K562 (cell line): ENCODE measurements at regions not wholly inside any gene's neighbourhood (a gene's known extent, or its start where the extent isn't known, plus 50 kb on each side); places are given as distances from the start of the nearest gene placed in this dataset.

Experiments
- ATAC-seq: fragments of 200-7000 bp; cut with Tn5 transposase; 3 replicates; pipeline ENCODE4 v1.9.1; 2020; ENCODE audit warnings: moderate library complexity
- BruUV-seq: library from RNA; stranded (reverse); fragments of 400-500 nt; replicated peaks from 2 replicates; lab custom pipeline; 2021; lab: Mats Ljungman, UMichigan
- CTCF ChIA-PET: fragments of 300-600 bp; formaldehyde crosslinking; extraction: SDS; loops from one replicate; lab custom pipeline; 2021; ENCODE audit warnings: low intra/inter-chr PET ratio; lab: Yijun Ruan, JAX
- POLR2A ChIA-PET: fragments of 300-600, 350-650 bp; sonication (Branson Sonifier 250); formaldehyde crosslinking; extraction: SDS; loops from one replicate; lab custom pipeline; 2021; ENCODE audit warnings: antibody characterized with exemption, inconsistent platforms; lab: Yijun Ruan, JAX
- DNase-seq, 4 experiments: peaks; one replicate each; pipeline versions ENCODE4 v3.0.0 to v3.0.0-alpha.2; 2011 to 2018; ENCODE audit warnings: low spot score in 3 of 4, mixed read lengths in 3 of 4; ENCODE audit errors: extremely low read depth in 1 of 4
- FAIRE-seq: peaks from 2 replicates; lab custom pipeline; 2011; peaks lifted over from hg19 to GRCh38; lab: Jason Lieb, UNC
- H2AFZ ChIP-seq: 2 replicates; pipeline ENCODE4 v1.6.0; 2011; ENCODE audit warnings: low read depth, low read length, control low read depth, inconsistent platforms
- H3K27ac ChIP-seq: fragments of 200-600 bp; 3 replicates; pipeline ENCODE4 v1.8.0; 2011; ENCODE audit warnings: low read depth, mild to moderate bottlenecking, control low read depth, inconsistent platforms, low read length, moderate library complexity, mixed read lengths; ENCODE audit errors: extremely low read depth
- H3K27me3 ChIP-seq, 2 experiments: fragments of 300-600 bp in 1 of 2; 2 replicates in 1 of 2; 3 replicates in 1 of 2; pipeline versions ENCODE4 v1.6.0 to v1.8.0; 2011; ENCODE audit warnings: inconsistent platforms in 2 of 2, low read length in 2 of 2, mild to moderate bottlenecking in 1 of 2, mixed read lengths in 1 of 2, moderate library complexity in 1 of 2; ENCODE audit not compliant: control insufficient read depth in 2 of 2, insufficient read depth in 2 of 2
- H3K36me3 ChIP-seq: fragments of 300-600 bp; 3 replicates; pipeline ENCODE4 v1.8.0; 2011; ENCODE audit warnings: mild to moderate bottlenecking, low read length, inconsistent platforms; ENCODE audit not compliant: control insufficient read depth, insufficient read depth
- H3K4me1 ChIP-seq, 2 experiments: fragments of 200-600 bp in 1 of 2; replicated peaks in 1 of 2; 2 replicates in 1 of 2; 3 replicates in 1 of 2; pipeline versions ENCODE4 v1.5.1 to v1.8.0; 2011; ENCODE audit warnings: inconsistent platforms in 2 of 2, low read length in 2 of 2, mild to moderate bottlenecking in 1 of 2, mixed read lengths in 1 of 2, moderate library complexity in 1 of 2; ENCODE audit not compliant: control insufficient read depth in 2 of 2, insufficient read depth in 2 of 2
- H3K4me2 ChIP-seq: 2 replicates; pipeline ENCODE4 v1.6.1; 2011; ENCODE audit warnings: low read length, control low read depth, inconsistent platforms, mixed read lengths; ENCODE audit not compliant: insufficient read depth
- H3K4me3 ChIP-seq: fragments of 200-600 bp; sonication (generic), shearing (Covaris generic); 2 replicates; pipeline ENCODE4 v1.5.1; 2016; ENCODE audit warnings: control low read depth, inconsistent platforms
- H3K79me2 ChIP-seq: fragments of 200-600 bp; 3 replicates; pipeline ENCODE4 v1.8.0; 2011; ENCODE audit warnings: low read length, inconsistent platforms; ENCODE audit not compliant: control insufficient read depth, insufficient read depth
- H3K9ac ChIP-seq, 2 experiments: 2 replicates each; pipeline versions ENCODE4 v1.6.0 to v1.6.1; 2011; ENCODE audit warnings: low read depth in 2 of 2, low read length in 2 of 2, control low read depth in 1 of 2, inconsistent platforms in 1 of 2, mild to moderate bottlenecking in 1 of 2, mixed read lengths in 1 of 2; ENCODE audit not compliant: insufficient read depth in 1 of 2
- H3K9me1 ChIP-seq: one replicate; pipeline ENCODE4 v1.6.0; 2011; ENCODE audit warnings: inconsistent platforms, mild to moderate bottlenecking, low read length, moderate library complexity; ENCODE audit not compliant: control insufficient read depth, insufficient read depth
- H3K9me3 ChIP-seq: replicated peaks from 2 replicates; pipeline ENCODE4 v1.5.1; 2011; ENCODE audit warnings: low read depth, low read length, inconsistent platforms; ENCODE audit not compliant: control insufficient read depth, insufficient read depth
- H4K20me1 ChIP-seq: replicated peaks from 2 replicates; pipeline ENCODE4 v1.6.1; 2011; ENCODE audit warnings: low read length, inconsistent platforms, mixed read lengths; ENCODE audit not compliant: control insufficient read depth, insufficient read depth
- BHLHE40 ChIP-seq: IDR thresholded peaks from 2 replicates; pipeline ENCODE4 v1.6.1; 2011; ENCODE audit warnings: low read length, improper control_type of control experiment
- DIDO1 ChIP-seq: fragments of 450-650 bp; IDR thresholded peaks from 2 replicates; pipeline ENCODE4 v1.6.1; 2016; ENCODE audit warnings: low read depth, missing biosample characterization, missing genetic modification characterization
- DMBX1 ChIP-seq: fragments of 250-450 bp; sonication (Bioruptor Pico); IDR thresholded peaks from 2 replicates; pipeline ENCODE4 v1.8.0; 2022; ENCODE audit warnings: inconsistent platforms, mild to moderate bottlenecking, moderate library complexity, borderline replicate concordance
- ELF4 ChIP-seq: fragments of 450-650 bp; formaldehyde crosslinking; IDR thresholded peaks from 2 replicates; pipeline ENCODE4 v1.4.0; 2022; ENCODE audit warnings: missing genetic modification characterization
- HDAC6 ChIP-seq: IDR thresholded peaks from 2 replicates; pipeline ENCODE4 v1.6.1; 2012; ENCODE audit warnings: low read depth, mild to moderate bottlenecking, control low read depth, inconsistent platforms, low read length, moderate library complexity
- HIVEP1 ChIP-seq: fragments of 250-450 bp; sonication (Bioruptor Pico); IDR thresholded peaks from 2 replicates; pipeline ENCODE4 v1.4.0; 2020; ENCODE audit warnings: mild to moderate bottlenecking
- JUNB ChIP-seq: fragments of 450-650 bp; formaldehyde crosslinking; conservative IDR thresholded peaks from 2 replicates; pipeline ENCODE4 v1.4.0; 2020; ENCODE audit warnings: mild to moderate bottlenecking
- KDM1A ChIP-seq, 2 experiments: fragments of 450-650 bp; IDR thresholded peaks; 2 replicates each; pipeline ENCODE4 v1.6.1; 2016; ENCODE audit warnings: mild to moderate bottlenecking in 2 of 2
- MCM7 ChIP-seq, 2 experiments: fragments of 450-650 bp; IDR thresholded peaks; 2 replicates each; pipeline ENCODE4 v1.6.1; 2016 to 2018
- NR2C2 ChIP-seq, 2 experiments: fragments of 200-800 bp in 1 of 2; sonication (Bioruptor generic) in 1 of 2; sonication (generic) in 1 of 2; formaldehyde crosslinking in 1 of 2; IDR thresholded peaks; 2 replicates each; pipeline versions ENCODE4 v1.6.1 to v1.8.0; 2016 to 2022; ENCODE audit warnings: mild to moderate bottlenecking in 1 of 2, missing compliant biosample characterization in 1 of 2, missing genetic modification characterization in 1 of 2, missing genetic modification reagents in 1 of 2
- RFX7 ChIP-seq: fragments of 250-450 bp; sonication (Bioruptor Pico); IDR thresholded peaks from 2 replicates; pipeline ENCODE4 v1.5.1; 2021; ENCODE audit warnings: mild to moderate bottlenecking
- SIX5 ChIP-seq, 2 experiments: IDR thresholded peaks; 2 replicates each; pipeline ENCODE4 v1.6.1; 2011; ENCODE audit warnings: low read length in 2 of 2, borderline replicate concordance in 1 of 2, low read depth in 1 of 2, mild to moderate bottlenecking in 1 of 2, moderate library complexity in 1 of 2; ENCODE audit not compliant: insufficient read depth in 1 of 2
- STAT5B ChIP-seq: fragments of 250-450 bp; sonication (Bioruptor Pico); IDR thresholded peaks from 2 replicates; pipeline ENCODE4 v1.8.0; 2021; ENCODE audit warnings: mild to moderate bottlenecking, inconsistent platforms
- WHSC1 ChIP-seq: IDR thresholded peaks from one replicate; pipeline ENCODE4 v1.6.1; 2012; ENCODE audit warnings: low read length, control low read depth, inconsistent platforms
- ZNF197 ChIP-seq: fragments of 200-800 bp; sonication (Bioruptor generic); IDR thresholded peaks from 2 replicates; pipeline ENCODE4 v1.6.1; 2016; ENCODE audit warnings: low read depth, missing genetic modification characterization, missing compliant biosample characterization
- ZNF23 ChIP-seq: fragments of 250-450 bp; sonication (Bioruptor Pico); IDR thresholded peaks from 2 replicates; pipeline ENCODE4 v1.4.0; 2020; ENCODE audit warnings: mild to moderate bottlenecking
- ZNF75A ChIP-seq: fragments of 450-650 bp; formaldehyde crosslinking; IDR thresholded peaks from 2 replicates; pipeline ENCODE4 v1.4.0; 2020; ENCODE audit warnings: mild to moderate bottlenecking
- WGBS: fragments of 100-300 bp; shearing (Covaris generic); methylation state at CpG from one replicate; pipeline ENCODE4 v1.1.6; 2016; ENCODE audit warnings: low coverage, mixed read lengths; ENCODE audit not compliant: insufficient coverage; ENCODE audit errors: missing lambda C conversion rate; 5-methylcytosine and 5-hydroxymethylcytosine counted together
- in situ Hi-C: fragments of 300-500 bp; cut with MboI; formaldehyde crosslinking; loops from 4 replicates; pipeline ENCODE4 v1.15.0; 2018; ENCODE audit warnings: inconsistent platforms, mixed read lengths
- intact Hi-C: fragments of 100-400 bp; cut with micrococcal nuclease; formaldehyde crosslinking; loops from 2 replicates; pipeline ENCODE4 v1.14.2; 2022
- TF ChIP-seq, protein P1 (sequence below): sonication (generic); formaldehyde crosslinking; IDR thresholded peaks from 2 replicates; pipeline ENCODE4 v1.9.0; 2022; ENCODE audit warnings: mild to moderate bottlenecking, missing genetic modification reagents
- TF ChIP-seq, protein P2 (sequence below): sonication (generic); formaldehyde crosslinking; IDR thresholded peaks from 2 replicates; pipeline ENCODE4 v1.8.0; 2022; ENCODE audit warnings: mild to moderate bottlenecking, missing genetic modification reagents

DNA sequence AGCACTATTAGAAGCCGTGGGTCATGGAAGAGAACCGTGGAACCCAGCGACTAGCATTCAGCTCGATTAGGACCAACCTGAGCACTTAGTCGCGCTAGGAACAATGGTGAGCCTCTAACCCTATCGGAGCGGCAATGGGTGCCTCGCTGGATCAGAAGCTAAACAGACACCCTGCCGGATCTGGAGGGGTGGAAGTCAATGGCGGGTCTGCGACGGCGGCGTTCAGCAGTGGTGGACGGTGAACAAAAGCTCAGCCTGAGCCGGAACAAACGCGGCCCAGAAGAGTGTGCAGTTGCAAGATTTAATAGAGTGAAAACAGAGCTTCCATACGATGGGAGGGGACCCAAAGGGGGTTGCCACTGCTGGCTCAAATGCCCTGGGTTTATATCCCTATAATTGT is 391.8 kb upstream of the DDI1 start:
- under 1% methylated on average over 20 of the region's 20 CpGs for WGBS
- no peak for TF ChIP-seq MCM7 (IDR thresholded peaks at IDR 0.05)
- TF ChIP-seq, protein P1, sequence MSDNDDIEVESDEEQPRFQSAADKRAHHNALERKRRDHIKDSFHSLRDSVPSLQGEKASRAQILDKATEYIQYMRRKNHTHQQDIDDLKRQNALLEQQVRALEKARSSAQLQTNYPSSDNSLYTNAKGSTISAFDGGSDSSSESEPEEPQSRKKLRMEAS (CRISPR knock-in tag): no peak
- TF ChIP-seq ZNF197 (CRISPR knock-in tag): no peak
- no peak for TF ChIP-seq KDM1A (IDR thresholded peaks at IDR 0.05)
- no peak for TF ChIP-seq WHSC1
- TF ChIP-seq ZNF23 (CRISPR knock-in tag): no peak
- no peak for TF ChIP-seq DIDO1 (tag)
- TF ChIP-seq HIVEP1: no peak
- TF ChIP-seq NR2C2 (CRISPR knock-in tag; IDR thresholded peaks at IDR 0.05): no peak
- no peak for TF ChIP-seq NR2C2 (tag; IDR thresholded peaks at IDR 0.05)
- no peak for TF ChIP-seq STAT5B
- no peak for TF ChIP-seq HDAC6
- TF ChIP-seq DMBX1 (CRISPR knock-in tag): no peak
- TF ChIP-seq, protein P2, sequence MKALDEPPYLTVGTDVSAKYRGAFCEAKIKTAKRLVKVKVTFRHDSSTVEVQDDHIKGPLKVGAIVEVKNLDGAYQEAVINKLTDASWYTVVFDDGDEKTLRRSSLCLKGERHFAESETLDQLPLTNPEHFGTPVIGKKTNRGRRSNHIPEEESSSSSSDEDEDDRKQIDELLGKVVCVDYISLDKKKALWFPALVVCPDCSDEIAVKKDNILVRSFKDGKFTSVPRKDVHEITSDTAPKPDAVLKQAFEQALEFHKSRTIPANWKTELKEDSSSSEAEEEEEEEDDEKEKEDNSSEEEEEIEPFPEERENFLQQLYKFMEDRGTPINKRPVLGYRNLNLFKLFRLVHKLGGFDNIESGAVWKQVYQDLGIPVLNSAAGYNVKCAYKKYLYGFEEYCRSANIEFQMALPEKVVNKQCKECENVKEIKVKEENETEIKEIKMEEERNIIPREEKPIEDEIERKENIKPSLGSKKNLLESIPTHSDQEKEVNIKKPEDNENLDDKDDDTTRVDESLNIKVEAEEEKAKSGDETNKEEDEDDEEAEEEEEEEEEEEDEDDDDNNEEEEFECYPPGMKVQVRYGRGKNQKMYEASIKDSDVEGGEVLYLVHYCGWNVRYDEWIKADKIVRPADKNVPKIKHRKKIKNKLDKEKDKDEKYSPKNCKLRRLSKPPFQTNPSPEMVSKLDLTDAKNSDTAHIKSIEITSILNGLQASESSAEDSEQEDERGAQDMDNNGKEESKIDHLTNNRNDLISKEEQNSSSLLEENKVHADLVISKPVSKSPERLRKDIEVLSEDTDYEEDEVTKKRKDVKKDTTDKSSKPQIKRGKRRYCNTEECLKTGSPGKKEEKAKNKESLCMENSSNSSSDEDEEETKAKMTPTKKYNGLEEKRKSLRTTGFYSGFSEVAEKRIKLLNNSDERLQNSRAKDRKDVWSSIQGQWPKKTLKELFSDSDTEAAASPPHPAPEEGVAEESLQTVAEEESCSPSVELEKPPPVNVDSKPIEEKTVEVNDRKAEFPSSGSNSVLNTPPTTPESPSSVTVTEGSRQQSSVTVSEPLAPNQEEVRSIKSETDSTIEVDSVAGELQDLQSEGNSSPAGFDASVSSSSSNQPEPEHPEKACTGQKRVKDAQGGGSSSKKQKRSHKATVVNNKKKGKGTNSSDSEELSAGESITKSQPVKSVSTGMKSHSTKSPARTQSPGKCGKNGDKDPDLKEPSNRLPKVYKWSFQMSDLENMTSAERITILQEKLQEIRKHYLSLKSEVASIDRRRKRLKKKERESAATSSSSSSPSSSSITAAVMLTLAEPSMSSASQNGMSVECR (CRISPR knock-in tag): no peak
- no peak for TF ChIP-seq BHLHE40
- TF ChIP-seq SIX5 (IDR thresholded peaks at IDR 0.05; ENCODE audit: borderline replicate concordance in 1 of 2, insufficient read depth in 1 of 2, low read depth in 1 of 2, low read length in 2 of 2): no peak
- TF ChIP-seq ELF4 (CRISPR knock-in tag): no peak
- no peak for TF ChIP-seq ZNF75A
- TF ChIP-seq RFX7 (CRISPR knock-in tag): no peak
- TF ChIP-seq JUNB (CRISPR knock-in tag): no peak
- ChIA-PET POLR2A (no interaction called here), CTCF (no interaction called here)
- no TSS peak for BruUV-seq
- Histone ChIP-seq H2AFZ (no peak overlapping the region), H3K27me3 (no peaks in the 10 kb centered on the region), H3K9ac (no peak overlapping the region), H3K36me3 (no peaks in the 10 kb centered on the region), H3K4me2 (no peak overlapping the region), H3K9me1 (no peaks in the 10 kb centered on the region), H3K4me3 (no peak overlapping the region), H3K4me1 (no peaks in the 10 kb centered on the region), H4K20me1 (no peaks in the 10 kb centered on the region), H3K27ac (no peak overlapping the region), H3K79me2 (no peaks in the 10 kb centered on the region), H3K9me3 (no peaks in the 10 kb centered on the region)
- intact Hi-C loops (no loop called here), in situ Hi-C loops (no loop called here)
- ATAC-seq (no peak), FAIRE-seq (no peak), DNase-seq (no peak)
